Mammary epithelial cell (primary cell): ENCODE measurements at regions not wholly inside any gene's neighbourhood (a gene's known extent, or its start where the extent isn't known, plus 50 kb on each side); places are given as distances from the start of the nearest gene placed in this dataset.

Experiments
- EZH2 ChIP-seq: IDR thresholded peaks from 2 replicates; pipeline ENCODE4 v1.6.1; 2012; ENCODE audit warnings: low read length, inconsistent platforms, borderline replicate concordance
- TF ChIP-seq, protein P1 (sequence below), 2 donors: IDR thresholded peaks in 1 of 2; conservative IDR thresholded peaks in 1 of 2; 2 replicates each; pipeline ENCODE4 v1.5.1; 2011 to 2012; ENCODE audit warnings: inconsistent platforms in 2 of 2, low read length in 2 of 2, mild to moderate bottlenecking in 2 of 2, control low read depth in 1 of 2, low read depth in 1 of 2; ENCODE audit not compliant: insufficient read depth in 1 of 2; ENCODE audit errors: extremely low read depth in 1 of 2

DNA sequence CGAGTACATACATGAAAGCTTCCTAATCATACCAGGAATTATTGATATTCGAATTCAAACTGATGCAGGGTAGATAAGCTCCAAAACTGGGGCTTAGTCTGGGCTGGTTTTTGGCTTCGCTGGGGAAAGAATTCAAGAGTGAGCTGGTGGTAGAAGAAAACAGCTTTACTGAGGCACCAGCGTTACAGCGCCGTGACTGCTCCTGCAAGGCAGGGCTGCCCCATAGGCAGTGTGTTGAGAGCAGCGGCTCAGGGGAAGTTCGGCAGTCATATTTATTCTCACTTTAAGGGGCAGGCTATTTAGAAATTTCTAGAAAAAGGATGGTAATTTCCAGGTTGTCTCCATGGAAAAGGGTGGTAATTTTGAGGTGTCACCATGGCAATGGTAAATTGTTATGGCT, 292.6 kb upstream of the TCF4 start:
- TF ChIP-seq, protein P1, sequence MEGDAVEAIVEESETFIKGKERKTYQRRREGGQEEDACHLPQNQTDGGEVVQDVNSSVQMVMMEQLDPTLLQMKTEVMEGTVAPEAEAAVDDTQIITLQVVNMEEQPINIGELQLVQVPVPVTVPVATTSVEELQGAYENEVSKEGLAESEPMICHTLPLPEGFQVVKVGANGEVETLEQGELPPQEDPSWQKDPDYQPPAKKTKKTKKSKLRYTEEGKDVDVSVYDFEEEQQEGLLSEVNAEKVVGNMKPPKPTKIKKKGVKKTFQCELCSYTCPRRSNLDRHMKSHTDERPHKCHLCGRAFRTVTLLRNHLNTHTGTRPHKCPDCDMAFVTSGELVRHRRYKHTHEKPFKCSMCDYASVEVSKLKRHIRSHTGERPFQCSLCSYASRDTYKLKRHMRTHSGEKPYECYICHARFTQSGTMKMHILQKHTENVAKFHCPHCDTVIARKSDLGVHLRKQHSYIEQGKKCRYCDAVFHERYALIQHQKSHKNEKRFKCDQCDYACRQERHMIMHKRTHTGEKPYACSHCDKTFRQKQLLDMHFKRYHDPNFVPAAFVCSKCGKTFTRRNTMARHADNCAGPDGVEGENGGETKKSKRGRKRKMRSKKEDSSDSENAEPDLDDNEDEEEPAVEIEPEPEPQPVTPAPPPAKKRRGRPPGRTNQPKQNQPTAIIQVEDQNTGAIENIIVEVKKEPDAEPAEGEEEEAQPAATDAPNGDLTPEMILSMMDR (conservative IDR thresholded peaks at IDR 0.05 in 1 of 2, IDR thresholded peaks at IDR 0.05 in 1 of 2; ENCODE audit: extremely low read depth in 1 of 2, insufficient read depth in 1 of 2, low read depth in 1 of 2, low read length in 2 of 2): no peak
- no peak for TF ChIP-seq EZH2
